Breast epithelium (tissue), 4 donors: ENCODE measurements at regions not wholly inside any gene's neighbourhood (a gene's known extent, or its start where the extent isn't known, plus 50 kb on each side); places are given as distances from the start of the nearest gene placed in this dataset.

Experiments
- DNase-seq, 2 donors: peaks; one replicate each; pipeline ENCODE4 v3.0.0-alpha.2; 2019; ENCODE audit warnings: low spot score in 2 of 2
- H3K27ac ChIP-seq, 2 donors: fragments of 200-600 bp; sonication (generic) in 1 of 2; one replicate each; pipeline ENCODE4 v1.5.1; 2016 to 2019; ENCODE audit warnings: mild to moderate bottlenecking in 1 of 2
- H3K27me3 ChIP-seq, 2 donors: fragments of 200-600 bp; sonication (generic) in 1 of 2; one replicate each; pipeline versions ENCODE4 v1.5.1 to v1.6.0; 2017 to 2019; ENCODE audit warnings: control low read depth in 1 of 2, mild to moderate bottlenecking in 1 of 2
- H3K36me3 ChIP-seq: fragments of 200-600 bp; one replicate; pipeline ENCODE4 v1.5.1; 2019
- H3K4me1 ChIP-seq, 2 donors: fragments of 200-600 bp; sonication (generic); one replicate each; pipeline ENCODE4 v1.5.1; 2016 to 2019; ENCODE audit warnings: control low read depth in 1 of 2
- H3K4me3 ChIP-seq, 3 donors: fragments of 200-600 bp; sonication (generic); 1 replicate in 2 of 3; 2 replicates in 1 of 3; pipeline ENCODE4 v1.5.1; 2016 to 2019; ENCODE audit warnings: mild to moderate bottlenecking in 3 of 3, moderate library complexity in 2 of 3
- H3K9me3 ChIP-seq, 2 donors: fragments of 200-600 bp; sonication (generic) in 1 of 2; one replicate each; pipeline ENCODE4 v1.5.1; 2016 to 2019; ENCODE audit warnings: control low read depth in 1 of 2
- POLR2A ChIP-seq: fragments of 450-650 bp; IDR thresholded peaks from one replicate; pipeline ENCODE4 v1.6.1; 2016; ENCODE audit warnings: antibody characterized with exemption, mild to moderate bottlenecking, moderate library complexity
- POLR2AphosphoS5 ChIP-seq, 3 donors: sonication (generic); formaldehyde crosslinking; IDR thresholded peaks; one replicate each; pipeline ENCODE4 v1.6.1; 2017; ENCODE audit warnings: antibody characterized with exemption in 3 of 3
- intact Hi-C: fragments of 100-400 bp; cut with DNase I; formaldehyde crosslinking; loops from one replicate; pipeline ENCODE4 v1.15.1; 2023; ENCODE audit warnings: low total_unique reads
- TF ChIP-seq, protein P1 (sequence below), 3 donors: fragments of 450-650 bp; IDR thresholded peaks; one replicate each; pipeline ENCODE4 v1.5.1; 2016 to 2017; ENCODE audit warnings: antibody characterized with exemption in 3 of 3, mild to moderate bottlenecking in 3 of 3, moderate library complexity in 3 of 3

GRCh38 chr4:123659730-123660129 is 263.1 kb downstream of the SPRY1 start:
- H3K27ac ChIP-seq: no peak overlapping the region
- no peaks in the 10 kb centered on the region for H3K36me3 ChIP-seq
- no peak for TF ChIP-seq POLR2A
- TF ChIP-seq POLR2AphosphoS5 (IDR thresholded peaks at IDR 0.05): no peak
- TF ChIP-seq, protein P1, sequence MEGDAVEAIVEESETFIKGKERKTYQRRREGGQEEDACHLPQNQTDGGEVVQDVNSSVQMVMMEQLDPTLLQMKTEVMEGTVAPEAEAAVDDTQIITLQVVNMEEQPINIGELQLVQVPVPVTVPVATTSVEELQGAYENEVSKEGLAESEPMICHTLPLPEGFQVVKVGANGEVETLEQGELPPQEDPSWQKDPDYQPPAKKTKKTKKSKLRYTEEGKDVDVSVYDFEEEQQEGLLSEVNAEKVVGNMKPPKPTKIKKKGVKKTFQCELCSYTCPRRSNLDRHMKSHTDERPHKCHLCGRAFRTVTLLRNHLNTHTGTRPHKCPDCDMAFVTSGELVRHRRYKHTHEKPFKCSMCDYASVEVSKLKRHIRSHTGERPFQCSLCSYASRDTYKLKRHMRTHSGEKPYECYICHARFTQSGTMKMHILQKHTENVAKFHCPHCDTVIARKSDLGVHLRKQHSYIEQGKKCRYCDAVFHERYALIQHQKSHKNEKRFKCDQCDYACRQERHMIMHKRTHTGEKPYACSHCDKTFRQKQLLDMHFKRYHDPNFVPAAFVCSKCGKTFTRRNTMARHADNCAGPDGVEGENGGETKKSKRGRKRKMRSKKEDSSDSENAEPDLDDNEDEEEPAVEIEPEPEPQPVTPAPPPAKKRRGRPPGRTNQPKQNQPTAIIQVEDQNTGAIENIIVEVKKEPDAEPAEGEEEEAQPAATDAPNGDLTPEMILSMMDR (IDR thresholded peaks at IDR 0.05): peak in 2 of 3 donors; percentile 13 to 14
- H3K27me3 ChIP-seq: no peaks in the 10 kb centered on the region
- H3K4me1 ChIP-seq: no peaks in the 10 kb centered on the region
- intact Hi-C loops: no loop called here
- DNase-seq: no peak
- no peaks in the 10 kb centered on the region for H3K9me3 ChIP-seq
- H3K4me3 ChIP-seq: no peak overlapping the region

GRCh38 chr4:123661080-123661737 is 264.6 kb downstream of the SPRY1 start:
- Histone ChIP-seq H3K4me3 (no peak overlapping the region), H3K27me3 (no peaks in the 10 kb centered on the region), H3K36me3 (no peaks in the 10 kb centered on the region), H3K9me3 (no peaks in the 10 kb centered on the region), H3K4me1 (no peaks in the 10 kb centered on the region), H3K27ac (no peak overlapping the region)
- no peak for DNase-seq
- TF ChIP-seq POLR2AphosphoS5 (IDR thresholded peaks at IDR 0.05) (no peak), POLR2A (no peak)
- TF ChIP-seq, protein P1 (IDR thresholded peaks at IDR 0.05): peak in 2 of 3 donors; percentile 44 to 51
- intact Hi-C loops: no loop called here

DNA sequence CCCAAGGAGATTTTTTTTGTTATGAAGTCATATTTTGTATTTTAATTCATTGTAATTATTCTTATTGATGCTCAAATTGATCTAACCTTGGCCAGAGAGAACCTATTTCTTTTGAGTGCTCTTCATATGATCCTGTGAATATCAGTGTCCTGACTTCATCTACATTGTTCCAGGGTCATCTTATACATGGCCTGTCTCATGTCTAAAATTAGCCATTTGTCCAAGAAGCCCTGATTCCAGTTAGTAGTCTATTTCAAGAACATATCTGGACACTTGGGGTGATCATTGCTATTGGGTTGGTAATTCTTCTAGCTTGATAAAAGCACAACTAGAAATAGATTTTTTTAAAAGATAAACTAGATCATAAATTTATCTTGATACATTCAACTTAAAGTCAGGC is 266.2 kb downstream of the SPRY1 start:
- Histone ChIP-seq H3K27me3 (no peaks in the 10 kb centered on the region), H3K27ac (no peak overlapping the region), H3K4me1 (no peaks in the 10 kb centered on the region), H3K9me3 (no peaks in the 10 kb centered on the region), H3K4me3 (no peak overlapping the region), H3K36me3 (no peaks in the 10 kb centered on the region)
- intact Hi-C loops: no loop called here
- DNase-seq: no peak
- TF ChIP-seq POLR2AphosphoS5 (IDR thresholded peaks at IDR 0.05) (no peak), POLR2A (no peak)
- TF ChIP-seq, protein P1 (IDR thresholded peaks at IDR 0.05): no peak

- no peaks in the 10 kb centered on the region for H3K36me3 ChIP-seq
- TF ChIP-seq POLR2AphosphoS5 (IDR thresholded peaks at IDR 0.05) (no peak), POLR2A (no peak)
- TF ChIP-seq, protein P1 (IDR thresholded peaks at IDR 0.05): no peak
- no peak overlapping the region for H3K4me3 ChIP-seq
- H3K4me1 ChIP-seq: no peaks in the 10 kb centered on the region
- no peak for DNase-seq
- no peak overlapping the region for H3K27ac ChIP-seq
- no peaks in the 10 kb centered on the region for H3K27me3 ChIP-seq
- intact Hi-C loops: loop anchor here (2.0 kb wide), 1 partner anchor 36 kb away; no protein-coding TSS in a partner anchor
- no peaks in the 10 kb centered on the region for H3K9me3 ChIP-seq
These were observed 269.9 kb downstream of the SPRY1 start for GRCh38 chr4:123666486-123666885.

- Histone ChIP-seq H3K27me3 (no peaks in the 10 kb centered on the region), H3K27ac (no peak overlapping the region), H3K36me3 (no peaks in the 10 kb centered on the region), H3K4me3 (no peak overlapping the region), H3K9me3 (no peaks in the 10 kb centered on the region), H3K4me1 (no peaks in the 10 kb centered on the region)
- TF ChIP-seq, protein P1 (IDR thresholded peaks at IDR 0.05): no peak
- TF ChIP-seq POLR2AphosphoS5 (IDR thresholded peaks at IDR 0.05) (no peak), POLR2A (no peak)
- DNase-seq: no peak
- intact Hi-C loops: loop anchor here (2.0 kb wide), 1 partner anchor 37 kb away; no protein-coding TSS in a partner anchor
These were observed 270.9 kb downstream of the SPRY1 start for GRCh38 chr4:123667496-123667895.
